ENCODE measurements at regions not wholly inside any gene's neighbourhood (a gene's known extent, or its start where the extent isn't known, plus 50 kb on each side); places are given as distances from the start of the nearest gene placed in this dataset.

- no peaks in the 10 kb centered on the region for H3K27me3 ChIP-seq (replicated peaks in 1 of 2; ENCODE audit: control insufficient read depth in 2 of 2, extremely low read depth in 1 of 2, insufficient read depth in 2 of 2, low read length in 1 of 2)
- Mint-ChIP-seq H3K36me3 (no peaks in the 10 kb centered on the region), H3K4me3 (no peak overlapping the region), H3K27me3 (no peaks in the 10 kb centered on the region), H3K9me3 (peaks cover 4 to 7% (median 5%) of the 10 kb centered on the region in 3 donors), H3K4me1 (no peaks in the 10 kb centered on the region), H3K27ac (no peak overlapping the region)
- ChIA-PET POLR2A (no interaction called here), CTCF (interaction anchor here in 1 of 2 donors (0.7 kb wide), 1 partner anchor 79 kb away, joined by 3 read pairs; no protein-coding TSS in a partner anchor)
- H3K4me3 ChIP-seq (ENCODE audit: control insufficient read depth in 1 of 2, extremely low read depth in 1 of 2, low read length in 1 of 2), result no peak overlapping the region
- H3K36me3 ChIP-seq (ENCODE audit: control insufficient read depth in 2 of 2, extremely low read depth in 1 of 2, insufficient read depth in 1 of 2, low read length in 1 of 2), result no peaks in the 10 kb centered on the region
- H3K4me1 ChIP-seq (ENCODE audit: control insufficient read depth in 1 of 2, extremely low read depth in 1 of 2, insufficient read depth in 2 of 2, low read length in 2 of 2), result no peaks in the 10 kb centered on the region
- H3K9me3 ChIP-seq, result no peaks in the 10 kb centered on the region
- WGBS (ENCODE audit: insufficient coverage), result 100% methylated on average over 1 of the region's 5 CpGs
- DNase-seq (no peak), ATAC-seq (replicated peaks in 1 of 4) (no peak)
- no peak overlapping the region for H3K27ac ChIP-seq (ENCODE audit: low read length)
Measured at GRCh38 chr2:142675398-142675797, 202.1 kb upstream of the KYNU start.

GRCh38 chr2:142673836-142674235 lies 203.6 kb upstream of the KYNU start:
- ATAC-seq (replicated peaks in 1 of 4) (no peak), DNase-seq (no peak)
- ChIA-PET CTCF (no interaction called here), POLR2A (no interaction called here)
- Histone ChIP-seq H3K9me3 (no peaks in the 10 kb centered on the region), H3K27ac (ENCODE audit: low read length) (no peak overlapping the region), H3K4me1 (ENCODE audit: control insufficient read depth in 1 of 2, extremely low read depth in 1 of 2, insufficient read depth in 2 of 2, low read length in 2 of 2) (no peaks in the 10 kb centered on the region), H3K36me3 (ENCODE audit: control insufficient read depth in 2 of 2, extremely low read depth in 1 of 2, insufficient read depth in 1 of 2, low read length in 1 of 2) (no peaks in the 10 kb centered on the region), H3K4me3 (ENCODE audit: control insufficient read depth in 1 of 2, extremely low read depth in 1 of 2, low read length in 1 of 2) (no peak overlapping the region), H3K27me3 (replicated peaks in 1 of 2; ENCODE audit: control insufficient read depth in 2 of 2, extremely low read depth in 1 of 2, insufficient read depth in 2 of 2, low read length in 1 of 2) (no peaks in the 10 kb centered on the region)
- Mint-ChIP-seq H3K36me3 (no peaks in the 10 kb centered on the region), H3K9me3 (peaks cover 4 to 7% (median 5%) of the 10 kb centered on the region in 3 donors), H3K4me3 (no peak overlapping the region), H3K27me3 (no peaks in the 10 kb centered on the region), H3K4me1 (no peaks in the 10 kb centered on the region), H3K27ac (no peak overlapping the region)
- 60% methylated on average over 1 of the region's 4 CpGs for WGBS (ENCODE audit: insufficient coverage)

- WGBS (ENCODE audit: insufficient coverage), result 80% methylated on average over 1 of the region's 6 CpGs
- no peak overlapping the region for H3K27ac Mint-ChIP-seq
- no peaks in the 10 kb centered on the region for H3K27me3 Mint-ChIP-seq
- Histone ChIP-seq H3K9me3 (no peaks in the 10 kb centered on the region), H3K27me3 (replicated peaks in 1 of 2; ENCODE audit: control insufficient read depth in 2 of 2, extremely low read depth in 1 of 2, insufficient read depth in 2 of 2, low read length in 1 of 2) (no peaks in the 10 kb centered on the region), H3K4me3 (ENCODE audit: control insufficient read depth in 1 of 2, extremely low read depth in 1 of 2, low read length in 1 of 2) (no peak overlapping the region), H3K27ac (ENCODE audit: low read length) (no peak overlapping the region), H3K4me1 (ENCODE audit: control insufficient read depth in 1 of 2, extremely low read depth in 1 of 2, insufficient read depth in 2 of 2, low read length in 2 of 2) (no peaks in the 10 kb centered on the region), H3K36me3 (ENCODE audit: control insufficient read depth in 2 of 2, extremely low read depth in 1 of 2, insufficient read depth in 1 of 2, low read length in 1 of 2) (no peaks in the 10 kb centered on the region)
- H3K9me3 Mint-ChIP-seq, result peaks cover 4 to 7% (median 5%) of the 10 kb centered on the region in 3 donors
- CTCF ChIA-PET, result no interaction called here
- ATAC-seq (replicated peaks in 1 of 4) (no peak), DNase-seq (no peak)
- POLR2A ChIA-PET, result no interaction called here
- H3K4me1 Mint-ChIP-seq, result no peaks in the 10 kb centered on the region
- H3K4me3 Mint-ChIP-seq, result no peak overlapping the region
- H3K36me3 Mint-ChIP-seq, result no peaks in the 10 kb centered on the region
Measured at GRCh38 chr2:142672698-142673097, 204.8 kb upstream of the KYNU start.

GRCh38 chr2:142670362-142670761 lies 207.1 kb upstream of the KYNU start:
- Mint-ChIP-seq H3K4me3 (no peak overlapping the region), H3K27ac (no peak overlapping the region), H3K4me1 (no peaks in the 10 kb centered on the region), H3K9me3 (peaks cover 5 to 9% (median 5%) of the 10 kb centered on the region in 3 donors), H3K36me3 (no peaks in the 10 kb centered on the region), H3K27me3 (no peaks in the 10 kb centered on the region)
- no CpG with 5 or more reads among the region's 1 CpG for WGBS (ENCODE audit: insufficient coverage)
- Histone ChIP-seq H3K9me3 (no peaks in the 10 kb centered on the region), H3K4me1 (ENCODE audit: control insufficient read depth in 1 of 2, extremely low read depth in 1 of 2, insufficient read depth in 2 of 2, low read length in 2 of 2) (no peaks in the 10 kb centered on the region), H3K36me3 (ENCODE audit: control insufficient read depth in 2 of 2, extremely low read depth in 1 of 2, insufficient read depth in 1 of 2, low read length in 1 of 2) (no peaks in the 10 kb centered on the region), H3K27ac (ENCODE audit: low read length) (no peak overlapping the region), H3K27me3 (replicated peaks in 1 of 2; ENCODE audit: control insufficient read depth in 2 of 2, extremely low read depth in 1 of 2, insufficient read depth in 2 of 2, low read length in 1 of 2) (no peaks in the 10 kb centered on the region), H3K4me3 (ENCODE audit: control insufficient read depth in 1 of 2, extremely low read depth in 1 of 2, low read length in 1 of 2) (no peak overlapping the region)
- ChIA-PET POLR2A (no interaction called here), CTCF (no interaction called here)
- ATAC-seq (replicated peaks in 1 of 4), result no peak
- DNase-seq, result no peak

GRCh38 chr2:142668420-142668819 lies 209.0 kb upstream of the KYNU start:
- no peaks in the 10 kb centered on the region for H3K27me3 Mint-ChIP-seq

GRCh38 chr2:142665241-142665640 lies 212.2 kb upstream of the KYNU start:
- no peak overlapping the region for H3K4me3 Mint-ChIP-seq
- ChIA-PET CTCF (no interaction called here), POLR2A (no interaction called here)
- DNase-seq (no peak), ATAC-seq (replicated peaks in 1 of 4) (no peak)
- no peak overlapping the region for H3K4me3 ChIP-seq (ENCODE audit: control insufficient read depth in 1 of 2, extremely low read depth in 1 of 2, low read length in 1 of 2)
- no peaks in the 10 kb centered on the region for H3K27me3 Mint-ChIP-seq
- no CpG with 5 or more reads among the region's 3 CpGs for WGBS (ENCODE audit: insufficient coverage)
- no peak overlapping the region for H3K27ac ChIP-seq (ENCODE audit: low read length)
- H3K36me3 ChIP-seq (ENCODE audit: control insufficient read depth in 2 of 2, extremely low read depth in 1 of 2, insufficient read depth in 1 of 2, low read length in 1 of 2), result no peaks in the 10 kb centered on the region
- peaks cover 0 to 8% (median 2%) of the 10 kb centered on the region in 3 donors for H3K9me3 Mint-ChIP-seq
- H3K27ac Mint-ChIP-seq, result no peak overlapping the region
- no peaks in the 10 kb centered on the region for H3K36me3 Mint-ChIP-seq
- H3K9me3 ChIP-seq, result no peaks in the 10 kb centered on the region
- H3K27me3 ChIP-seq (replicated peaks in 1 of 2; ENCODE audit: control insufficient read depth in 2 of 2, extremely low read depth in 1 of 2, insufficient read depth in 2 of 2, low read length in 1 of 2), result no peaks in the 10 kb centered on the region
- no peaks in the 10 kb centered on the region for H3K4me1 ChIP-seq (ENCODE audit: control insufficient read depth in 1 of 2, extremely low read depth in 1 of 2, insufficient read depth in 2 of 2, low read length in 2 of 2)
- H3K4me1 Mint-ChIP-seq, result no peaks in the 10 kb centered on the region

More at GRCh38 chr2:142668420-142668819, 209.0 kb upstream of the KYNU start:
- no peak for ATAC-seq (replicated peaks in 1 of 4)
- H3K4me1 Mint-ChIP-seq, result no peaks in the 10 kb centered on the region
- no peaks in the 10 kb centered on the region for H3K36me3 ChIP-seq (ENCODE audit: control insufficient read depth in 2 of 2, extremely low read depth in 1 of 2, insufficient read depth in 1 of 2, low read length in 1 of 2)
- H3K4me3 Mint-ChIP-seq, result no peak overlapping the region
- H3K9me3 ChIP-seq, result no peaks in the 10 kb centered on the region
- no peaks in the 10 kb centered on the region for H3K36me3 Mint-ChIP-seq
- H3K4me3 ChIP-seq (ENCODE audit: control insufficient read depth in 1 of 2, extremely low read depth in 1 of 2, low read length in 1 of 2), result no peak overlapping the region
- no peak overlapping the region for H3K27ac ChIP-seq (ENCODE audit: low read length)
- H3K4me1 ChIP-seq (ENCODE audit: control insufficient read depth in 1 of 2, extremely low read depth in 1 of 2, insufficient read depth in 2 of 2, low read length in 2 of 2), result no peaks in the 10 kb centered on the region
- POLR2A ChIA-PET, result no interaction called here
- no CpG with 5 or more reads among the region's 3 CpGs for WGBS (ENCODE audit: insufficient coverage)
- H3K9me3 Mint-ChIP-seq, result peaks cover 2 to 8% (median 5%) of the 10 kb centered on the region in 3 donors
- no peak overlapping the region for H3K27ac Mint-ChIP-seq
- no peak for DNase-seq
- CTCF ChIA-PET, result no interaction called here
- no peaks in the 10 kb centered on the region for H3K27me3 ChIP-seq (replicated peaks in 1 of 2; ENCODE audit: control insufficient read depth in 2 of 2, extremely low read depth in 1 of 2, insufficient read depth in 2 of 2, low read length in 1 of 2)

GRCh38 chr2:142650601-142651000 lies 226.9 kb upstream of the KYNU start:
- 75% methylated on average over 2 of the region's 2 CpGs for WGBS (ENCODE audit: insufficient coverage)
- DNase-seq (no peak), ATAC-seq (replicated peaks in 1 of 4) (no peak)
- Histone ChIP-seq H3K4me3 (ENCODE audit: control insufficient read depth in 1 of 2, extremely low read depth in 1 of 2, low read length in 1 of 2) (no peak overlapping the region), H3K4me1 (ENCODE audit: control insufficient read depth in 1 of 2, extremely low read depth in 1 of 2, insufficient read depth in 2 of 2, low read length in 2 of 2) (no peaks in the 10 kb centered on the region), H3K36me3 (ENCODE audit: control insufficient read depth in 2 of 2, extremely low read depth in 1 of 2, insufficient read depth in 1 of 2, low read length in 1 of 2) (no peaks in the 10 kb centered on the region), H3K9me3 (no peaks in the 10 kb centered on the region), H3K27me3 (replicated peaks in 1 of 2; ENCODE audit: control insufficient read depth in 2 of 2, extremely low read depth in 1 of 2, insufficient read depth in 2 of 2, low read length in 1 of 2) (no peaks in the 10 kb centered on the region), H3K27ac (ENCODE audit: low read length) (no peak overlapping the region)
- no peaks in the 10 kb centered on the region for H3K27me3 Mint-ChIP-seq
- peaks cover 5 to 10% (median 8%) of the 10 kb centered on the region in 3 donors for H3K9me3 Mint-ChIP-seq
- ChIA-PET CTCF (no interaction called here), POLR2A (no interaction called here)
- no peaks in the 10 kb centered on the region for H3K4me1 Mint-ChIP-seq
- H3K4me3 Mint-ChIP-seq, result no peak overlapping the region
- H3K36me3 Mint-ChIP-seq, result no peaks in the 10 kb centered on the region
- no peak overlapping the region for H3K27ac Mint-ChIP-seq

Measured in T-cell (primary cell).